ENCODE measurements at regions not wholly inside any gene's neighbourhood (a gene's known extent, or its start where the extent isn't known, plus 50 kb on each side); places are given as distances from the start of the nearest gene placed in this dataset.

- CTCF ChIA-PET: interaction anchor here (2.6 to 8.4 kb wide), 3 partner anchors 88 to 324 kb away, joined by 14 to 137 read pairs (median 90); no protein-coding TSS in a partner anchor
- Histone ChIP-seq H3K4me1 (ENCODE audit: control insufficient read depth in 1 of 2, insufficient read depth in 2 of 2, low read depth in 1 of 2, low read length in 1 of 2) (no peaks in the 10 kb centered on the region), H3K79me2 (ENCODE audit: insufficient read depth) (no peaks in the 10 kb centered on the region), H3K4me2 (no peak overlapping the region), H3K9me2 (no peaks in the 10 kb centered on the region), H3K27me3 (ENCODE audit: insufficient read depth) (peaks cover 6% of the 10 kb centered on the region; the same call in 1 of the 2 replicates), H2AFZ (ENCODE audit: low read depth) (no peak overlapping the region), H3K9me3 (no peaks in the 10 kb centered on the region), H4K20me1 (ENCODE audit: insufficient read depth) (no peaks in the 10 kb centered on the region), H3F3A (replicated peaks; ENCODE audit: insufficient read depth) (no peaks in the 10 kb centered on the region), H3K4me3 (ENCODE audit: low read depth in 2 of 2, low read length in 1 of 2) (no peak overlapping the region), H3K36me3 (replicated peaks in 1 of 2; ENCODE audit: control insufficient read depth in 1 of 2, insufficient read depth in 2 of 2, low read length in 1 of 2) (no peaks in the 10 kb centered on the region), H3K27ac (ENCODE audit: low read depth in 2 of 2, low read length in 1 of 2) (no peak overlapping the region), H3K9ac (no peak overlapping the region)
- DNase-seq: no peak
- TF ChIP-seq TAF1 (IDR thresholded peaks at IDR 0.05; ENCODE audit: borderline replicate concordance, low read depth, low read length) (no peak), MEF2A (IDR thresholded peaks at IDR 0.05; ENCODE audit: borderline replicate concordance, low read depth) (no peak), EZH2phosphoT487 (IDR thresholded peaks at IDR 0.05; ENCODE audit: borderline replicate concordance, low read depth) (no peak), PBX3 (IDR thresholded peaks at IDR 0.05) (no peak), USF2 (IDR thresholded peaks at IDR 0.05; ENCODE audit: borderline replicate concordance, low read depth, low read length) (no peak), FOXJ3 (CRISPR knock-in tag; IDR thresholded peaks at IDR 0.05) (no peak), FOSL2 (IDR thresholded peaks at IDR 0.05; ENCODE audit: borderline replicate concordance, low read depth) (no peak), RAD21 (IDR thresholded peaks at IDR 0.05; ENCODE audit: low read length) (no peak), ZBTB33 (IDR thresholded peaks at IDR 0.05; ENCODE audit: borderline replicate concordance, low read depth) (no peak), SMC3 (IDR thresholded peaks at IDR 0.05; ENCODE audit: low read depth, low read length) (no peak), POLR2AphosphoS5 (IDR thresholded peaks at IDR 0.05; ENCODE audit: low read depth, low read length) (no peak), NRF1 (IDR thresholded peaks at IDR 0.05; ENCODE audit: low read depth, low read length) (no peak), MXI1 (IDR thresholded peaks at IDR 0.05; ENCODE audit: low read depth, low read length) (no peak), CTCF (IDR thresholded peaks at IDR 0.05) (no peak), ELF1 (IDR thresholded peaks at IDR 0.05) (no peak), NFIC (IDR thresholded peaks at IDR 0.05; ENCODE audit: borderline replicate concordance) (no peak), FOXM1 (IDR thresholded peaks at IDR 0.05; ENCODE audit: low read depth) (no peak), USF1 (IDR thresholded peaks at IDR 0.05; ENCODE audit: borderline replicate concordance, low read depth) (no peak), TEAD4 (IDR thresholded peaks at IDR 0.05; ENCODE audit: borderline replicate concordance, insufficient read depth) (no peak)
- POLR2A ChIA-PET: no interaction called here
- WGBS (ENCODE audit: low lambda C conversion rate): 67% methylated on average over 5 of the region's 5 CpGs
These were observed 52.7 kb upstream of the SPESP1 start for GRCh38 chr15:68877626-68878025.
